SK-N-SH (cell line): ENCODE measurements at regions not wholly inside any gene's neighbourhood (a gene's known extent, or its start where the extent isn't known, plus 50 kb on each side); places are given as distances from the start of the nearest gene placed in this dataset.

Experiments used
- CTCF ChIA-PET: fragments of 300-600, 350-600 bp; formaldehyde crosslinking; extraction: SDS; loops from one replicate; lab custom pipeline; 2021; lab: Yijun Ruan, JAX
- POLR2A ChIA-PET: fragments of 350-600 bp; sonication (Branson Sonifier 250); formaldehyde crosslinking; extraction: SDS; loops from one replicate; lab custom pipeline; 2020; ENCODE audit warnings: antibody characterized with exemption, inconsistent platforms; lab: Yijun Ruan, JAX
- DNase-seq: peaks from one replicate; pipeline ENCODE4 v3.0.0; 2012
- H2AFZ ChIP-seq: fragments of 200-600 bp; sonication (generic); 2 replicates; pipeline ENCODE4 v1.8.1; 2016; ENCODE audit warnings: antibody characterized with exemption, mild to moderate bottlenecking, low read depth
- H3F3A ChIP-seq: fragments of 200-600 bp; sonication (generic); replicated peaks from 2 replicates; pipeline ENCODE3; 2016; ENCODE audit warnings: antibody characterized with exemption, mild to moderate bottlenecking; ENCODE audit not compliant: insufficient read depth
- H3K27ac ChIP-seq, 2 experiments: fragments of 200-500 bp in 1 of 2; fragments of 200-600 bp in 1 of 2; sonication (Bioruptor generic) in 1 of 2; sonication (generic), shearing (Covaris generic) in 1 of 2; 2 replicates each; pipeline versions ENCODE4 v1.5.1 to v1.6.1; 2014 to 2016; ENCODE audit warnings: low read depth in 2 of 2, inconsistent platforms in 1 of 2, low read length in 1 of 2, mild to moderate bottlenecking in 1 of 2, mixed read lengths in 1 of 2
- H3K27me3 ChIP-seq: fragments of 200-600 bp; sonication (generic), shearing (Covaris generic); 2 replicates; pipeline ENCODE4 v1.6.1; 2016; ENCODE audit warnings: mixed run types; ENCODE audit not compliant: insufficient read depth
- H3K36me3 ChIP-seq, 2 experiments: fragments of 200-500 bp in 1 of 2; fragments of 200-600 bp in 1 of 2; sonication (Bioruptor generic) in 1 of 2; sonication (generic) in 1 of 2; replicated peaks in 1 of 2; 2 replicates each; pipeline versions ENCODE3 to v1.5.1; 2014 to 2016; ENCODE audit warnings: low read length in 1 of 2, mild to moderate bottlenecking in 1 of 2; ENCODE audit not compliant: insufficient read depth in 2 of 2, control insufficient read depth in 1 of 2
- H3K4me1 ChIP-seq, 2 experiments: fragments of 200-500 bp in 1 of 2; fragments of 200-600 bp in 1 of 2; sonication (Bioruptor generic) in 1 of 2; sonication (generic), shearing (Covaris generic) in 1 of 2; 2 replicates each; pipeline versions ENCODE4 v1.5.1 to v1.6.1; 2014 to 2016; ENCODE audit warnings: low read depth in 1 of 2, low read length in 1 of 2, mixed run types in 1 of 2; ENCODE audit not compliant: insufficient read depth in 2 of 2, control insufficient read depth in 1 of 2
- H3K4me2 ChIP-seq: fragments of 200-600 bp; sonication (generic), shearing (Covaris generic); 2 replicates; pipeline ENCODE4 v1.6.1; 2017; ENCODE audit warnings: mixed run types
- H3K4me3 ChIP-seq, 2 experiments: fragments of 200-500 bp in 1 of 2; fragments of 200-600 bp in 1 of 2; sonication (Bioruptor generic) in 1 of 2; sonication (generic), shearing (Covaris generic) in 1 of 2; 2 replicates each; pipeline versions ENCODE4 v1.5.1 to v1.8.1; 2014 to 2016; ENCODE audit warnings: low read depth in 2 of 2, inconsistent platforms in 1 of 2, low read length in 1 of 2, mild to moderate bottlenecking in 1 of 2, mixed read lengths in 1 of 2, moderate library complexity in 1 of 2
- H3K79me2 ChIP-seq: fragments of 200-600 bp; sonication (generic); 2 replicates; pipeline ENCODE4 v1.8.1; 2017; ENCODE audit warnings: mild to moderate bottlenecking; ENCODE audit not compliant: insufficient read depth
- H3K9ac ChIP-seq: fragments of 200-600 bp; sonication (generic); 2 replicates; pipeline ENCODE4 v1.6.1; 2017; ENCODE audit warnings: mixed run types
- H3K9me2 ChIP-seq: fragments of 200-600 bp; sonication (generic); 2 replicates; pipeline ENCODE4 v1.6.1; 2017; ENCODE audit warnings: mixed run types
- H3K9me3 ChIP-seq: fragments of 200-600 bp; sonication (generic); 2 replicates; pipeline ENCODE4 v1.6.1; 2017; ENCODE audit warnings: mixed run types, mild to moderate bottlenecking, moderate library complexity
- H4K20me1 ChIP-seq: fragments of 200-600 bp; sonication (generic); 2 replicates; pipeline ENCODE4 v1.6.1; 2017; ENCODE audit warnings: mild to moderate bottlenecking, mixed run types; ENCODE audit not compliant: insufficient read depth
- FOXJ3 ChIP-seq: sonication (generic); formaldehyde crosslinking; IDR thresholded peaks from 2 replicates; pipeline ENCODE4 v1.5.1; 2020; ENCODE audit warnings: mild to moderate bottlenecking, missing genetic modification reagents
- JUND ChIP-seq: IDR thresholded peaks from 2 replicates; pipeline ENCODE4 v1.4.0; 2012
- MXI1 ChIP-seq: IDR thresholded peaks from 2 replicates; pipeline ENCODE4 v1.6.1; 2012; ENCODE audit warnings: mild to moderate bottlenecking, low read depth, low read length, improper control_type of control experiment
- PBX3 ChIP-seq: IDR thresholded peaks from 2 replicates; pipeline ENCODE4; 2012
- RFX5 ChIP-seq: IDR thresholded peaks from 2 replicates; pipeline ENCODE4 v1.6.1; 2012; ENCODE audit warnings: mild to moderate bottlenecking, improper control_type of control experiment, low read length
- SIN3A ChIP-seq: IDR thresholded peaks from 2 replicates; pipeline ENCODE4 v1.6.1; 2012; ENCODE audit warnings: low read depth, mild to moderate bottlenecking, low read length, moderate library complexity, borderline replicate concordance
- ZBTB33 ChIP-seq: IDR thresholded peaks from 2 replicates; pipeline ENCODE4 v1.4.0; 2012; ENCODE audit warnings: low read depth, borderline replicate concordance
- WGBS: methylation state at CpG from one replicate; pipeline ENCODE4 v1.1.6; 2017; ENCODE audit warnings: low lambda C conversion rate; 5-methylcytosine and 5-hydroxymethylcytosine counted together

GRCh38 chr4:179114615-179115014, 1672.4 kb upstream of the AGA start:
- TF ChIP-seq PBX3 (no peak), MXI1 (no peak), SIN3A (no peak), RFX5 (no peak)
- POLR2A ChIA-PET, result no interaction called here
- WGBS, result 3% methylated on average over 1 of the region's 1 CpG

GRCh38 chr4:179116011-179116410, 1673.8 kb upstream of the AGA start:
- DNase-seq, result no peak
- Histone ChIP-seq H2AFZ (no peak overlapping the region), H3K27me3 (no peaks in the 10 kb centered on the region), H3K4me3 (no peak overlapping the region), H3K36me3 (no peaks in the 10 kb centered on the region), H3K9me2 (no peaks in the 10 kb centered on the region), H3K9me3 (no peaks in the 10 kb centered on the region), H3K79me2 (no peaks in the 10 kb centered on the region), H3K4me1 (no peaks in the 10 kb centered on the region), H3F3A (no peaks in the 10 kb centered on the region), H3K27ac (no peak overlapping the region), H4K20me1 (no peaks in the 10 kb centered on the region), H3K9ac (no peak overlapping the region), H3K4me2 (no peak overlapping the region)
- CTCF ChIA-PET, result no interaction called here
- 4% methylated on average over 2 of the region's 2 CpGs for WGBS
- POLR2A ChIA-PET, result no interaction called here
- TF ChIP-seq FOXJ3 (CRISPR knock-in tag), result no peak

More at GRCh38 chr4:179114615-179115014, 1672.4 kb upstream of the AGA start:
- Histone ChIP-seq H3K9me2 (no peaks in the 10 kb centered on the region), H3K4me2 (no peak overlapping the region), H3K9ac (no peak overlapping the region), H3K36me3 (no peaks in the 10 kb centered on the region), H3K79me2 (no peaks in the 10 kb centered on the region), H3K9me3 (no peaks in the 10 kb centered on the region), H3K27ac (no peak overlapping the region), H3K4me1 (no peaks in the 10 kb centered on the region), H3F3A (no peaks in the 10 kb centered on the region), H4K20me1 (no peaks in the 10 kb centered on the region), H3K4me3 (no peak overlapping the region), H3K27me3 (no peaks in the 10 kb centered on the region), H2AFZ (no peak overlapping the region)
- CTCF ChIA-PET, result no interaction called here
- DNase-seq, result no peak

GRCh38 chr4:179116581-179116980, 1674.3 kb upstream of the AGA start:
- ChIA-PET POLR2A (no interaction called here), CTCF (no interaction called here)
- no peak for DNase-seq
- Histone ChIP-seq H3K27me3 (no peaks in the 10 kb centered on the region), H3K79me2 (no peaks in the 10 kb centered on the region), H3F3A (no peaks in the 10 kb centered on the region), H3K36me3 (no peaks in the 10 kb centered on the region), H2AFZ (no peak overlapping the region), H4K20me1 (no peaks in the 10 kb centered on the region), H3K4me1 (no peaks in the 10 kb centered on the region), H3K9ac (no peak overlapping the region), H3K4me3 (no peak overlapping the region), H3K9me2 (no peaks in the 10 kb centered on the region), H3K27ac (no peak overlapping the region), H3K4me2 (no peak overlapping the region), H3K9me3 (no peaks in the 10 kb centered on the region)
- TF ChIP-seq JUND, result no peak
- no peak for TF ChIP-seq ZBTB33
- 2% methylated on average over 2 of the region's 2 CpGs for WGBS
